H1 (cell line): ENCODE measurements at regions not wholly inside any gene's neighbourhood (a gene's known extent, or its start where the extent isn't known, plus 50 kb on each side); places are given as distances from the start of the nearest gene placed in this dataset.

Source experiments
- CEBPB ChIP-seq: IDR thresholded peaks from 2 replicates; pipeline ENCODE4 v1.6.1; 2012; ENCODE audit warnings: low read depth, low read length
- RFX5 ChIP-seq: IDR thresholded peaks from 2 replicates; pipeline ENCODE4 v1.6.1; 2011; ENCODE audit warnings: low read depth, low read length, improper control_type of control experiment, borderline replicate concordance
- SP4 ChIP-seq: IDR thresholded peaks from 2 replicates; pipeline ENCODE4 v1.6.1; 2012; ENCODE audit warnings: low read length, inconsistent platforms
- TCF12 ChIP-seq: IDR thresholded peaks from 2 replicates; pipeline ENCODE4 v1.6.1; 2011; ENCODE audit warnings: low read depth, mild to moderate bottlenecking, low read length
- TEAD4 ChIP-seq: IDR thresholded peaks from 2 replicates; pipeline ENCODE4 v1.6.1; 2012; ENCODE audit warnings: low read depth, low read length, inconsistent platforms, mixed read lengths
- ZNF274 ChIP-seq: IDR thresholded peaks from 2 replicates; pipeline ENCODE4 v1.7.0; 2012; ENCODE audit warnings: low read length, borderline replicate concordance; ENCODE audit errors: extremely low read depth

DNA sequence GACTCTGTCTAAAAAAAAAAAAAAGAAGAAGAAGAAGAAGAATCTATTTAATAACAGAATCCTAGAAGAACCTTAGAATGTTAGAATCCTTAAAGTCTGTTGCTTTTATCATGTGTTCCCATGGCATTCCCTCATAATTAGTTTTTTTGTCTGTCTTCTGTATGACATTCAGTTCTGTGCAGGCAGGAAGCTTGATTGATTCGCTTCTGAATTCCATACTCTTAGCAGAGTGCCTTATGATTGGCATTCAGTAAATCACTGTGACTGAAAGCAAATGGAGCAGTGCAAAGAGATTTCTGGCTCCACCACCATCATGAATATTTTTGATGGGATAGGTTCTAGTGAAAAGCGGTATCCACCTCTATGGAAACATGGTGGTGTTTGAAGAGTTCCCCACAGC lies 1065.9 kb upstream of the RBFOX1 start (continued):
- TF ChIP-seq CEBPB (no peak), TEAD4 (no peak), TCF12 (no peak), ZNF274 (no peak), RFX5 (no peak), SP4 (no peak)
